SK-N-DZ (cell line): ENCODE measurements at regions not wholly inside any gene's neighbourhood (a gene's known extent, or its start where the extent isn't known, plus 50 kb on each side); places are given as distances from the start of the nearest gene placed in this dataset.

Experiments
- DNase-seq: peaks from one replicate; pipeline ENCODE4 v3.0.0-alpha.2; 2015; ENCODE audit warnings: low spot score

DNA sequence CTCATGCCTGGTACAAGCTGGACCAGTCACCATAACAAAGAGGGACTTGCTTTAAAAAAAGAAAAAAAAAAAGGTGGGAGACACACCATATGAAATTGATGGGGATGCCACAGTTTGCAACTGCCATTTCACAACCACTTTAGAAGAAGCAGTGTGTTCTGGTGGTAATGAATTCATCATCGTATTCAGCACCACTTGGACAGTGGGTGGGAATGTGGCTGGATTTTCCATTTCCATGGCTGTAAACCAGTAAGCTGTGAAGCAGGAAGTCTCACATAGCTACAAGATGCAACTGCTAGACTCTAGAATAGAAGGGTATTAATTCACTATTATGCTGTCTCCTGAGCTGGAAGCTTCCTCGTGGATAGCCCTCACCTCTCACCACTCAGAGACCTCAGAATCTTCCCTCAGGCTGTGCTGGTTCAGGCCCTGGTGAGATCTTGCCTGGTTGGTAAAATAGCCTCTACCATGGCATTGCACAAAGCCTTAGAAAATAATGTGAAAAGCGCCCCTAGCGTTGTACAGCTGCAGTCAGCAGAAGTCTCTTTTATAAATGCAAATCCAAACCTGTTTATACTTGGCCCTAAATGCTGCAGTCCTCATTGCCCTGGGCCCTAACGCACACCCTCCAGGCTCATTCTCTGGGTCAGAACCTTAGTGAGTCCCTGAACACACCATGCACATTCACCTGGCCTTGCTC, 150.7 kb downstream of the KCTD15 start:
- no peak for DNase-seq

- no peak for DNase-seq
Measured at GRCh38 chr19:33948651-33949335, 152.1 kb downstream of the KCTD15 start.

GRCh38 chr19:33950091-33950750, 153.6 kb downstream of the KCTD15 start:
- no peak for DNase-seq

GRCh38 chr19:33953023-33953422, 156.4 kb downstream of the KCTD15 start:
- DNase-seq: no peak

GRCh38 chr19:33953592-33953991, 156.9 kb downstream of the KCTD15 start:
- no peak for DNase-seq

GRCh38 chr19:33954686-33955085, 158.0 kb downstream of the KCTD15 start:
- no peak for DNase-seq

GRCh38 chr19:33956941-33957340, 160.3 kb downstream of the KCTD15 start:
- DNase-seq: no peak

GRCh38 chr19:33957804-33958203, 161.1 kb downstream of the KCTD15 start:
- DNase-seq: no peak

GRCh38 chr19:33960566-33960965, 163.9 kb downstream of the KCTD15 start:
- DNase-seq: no peak

DNA sequence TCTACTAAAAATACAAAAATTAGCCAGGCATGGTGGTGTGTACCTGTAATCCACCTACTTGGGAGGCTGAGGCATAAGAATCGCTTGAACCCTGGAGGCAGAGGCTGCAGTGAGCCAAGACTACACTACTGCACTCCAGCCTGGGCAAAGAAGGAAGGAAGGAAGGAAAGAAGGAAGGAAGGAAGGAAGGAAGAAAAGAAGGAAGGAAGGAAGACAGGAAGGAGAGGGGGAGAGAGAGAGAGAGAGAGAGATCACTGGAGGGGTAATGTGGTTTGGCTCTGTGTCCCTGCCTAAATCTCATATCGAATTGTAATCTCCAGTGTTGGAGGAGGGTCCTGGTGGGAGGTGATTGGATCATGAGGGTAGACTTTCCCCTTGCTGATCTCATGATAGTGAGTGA, 165.5 kb downstream of the KCTD15 start:
- no peak for DNase-seq

DNA sequence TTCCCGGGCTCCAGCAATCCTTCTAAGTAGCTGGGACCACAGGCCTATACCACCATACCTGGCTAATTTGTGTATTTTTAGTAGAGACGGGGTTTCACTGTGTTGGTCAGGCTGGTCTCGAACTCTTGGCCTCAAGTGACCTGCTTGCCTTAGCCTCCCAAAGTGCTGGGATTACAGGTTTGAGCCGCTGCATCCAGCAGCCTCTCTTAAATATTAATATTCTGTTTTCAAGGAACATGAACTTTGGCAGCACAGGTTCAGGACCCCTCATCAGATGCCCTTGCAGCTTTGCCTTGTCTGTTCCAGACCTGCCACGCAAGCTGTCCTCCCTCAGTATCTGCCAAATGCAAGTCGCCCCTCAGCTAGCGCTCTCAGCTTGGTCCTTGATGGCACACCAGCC, 166.8 kb downstream of the KCTD15 start:
- DNase-seq: no peak

GRCh38 chr19:33971073-33971472, 174.4 kb downstream of the KCTD15 start:
- DNase-seq: no peak

DNA sequence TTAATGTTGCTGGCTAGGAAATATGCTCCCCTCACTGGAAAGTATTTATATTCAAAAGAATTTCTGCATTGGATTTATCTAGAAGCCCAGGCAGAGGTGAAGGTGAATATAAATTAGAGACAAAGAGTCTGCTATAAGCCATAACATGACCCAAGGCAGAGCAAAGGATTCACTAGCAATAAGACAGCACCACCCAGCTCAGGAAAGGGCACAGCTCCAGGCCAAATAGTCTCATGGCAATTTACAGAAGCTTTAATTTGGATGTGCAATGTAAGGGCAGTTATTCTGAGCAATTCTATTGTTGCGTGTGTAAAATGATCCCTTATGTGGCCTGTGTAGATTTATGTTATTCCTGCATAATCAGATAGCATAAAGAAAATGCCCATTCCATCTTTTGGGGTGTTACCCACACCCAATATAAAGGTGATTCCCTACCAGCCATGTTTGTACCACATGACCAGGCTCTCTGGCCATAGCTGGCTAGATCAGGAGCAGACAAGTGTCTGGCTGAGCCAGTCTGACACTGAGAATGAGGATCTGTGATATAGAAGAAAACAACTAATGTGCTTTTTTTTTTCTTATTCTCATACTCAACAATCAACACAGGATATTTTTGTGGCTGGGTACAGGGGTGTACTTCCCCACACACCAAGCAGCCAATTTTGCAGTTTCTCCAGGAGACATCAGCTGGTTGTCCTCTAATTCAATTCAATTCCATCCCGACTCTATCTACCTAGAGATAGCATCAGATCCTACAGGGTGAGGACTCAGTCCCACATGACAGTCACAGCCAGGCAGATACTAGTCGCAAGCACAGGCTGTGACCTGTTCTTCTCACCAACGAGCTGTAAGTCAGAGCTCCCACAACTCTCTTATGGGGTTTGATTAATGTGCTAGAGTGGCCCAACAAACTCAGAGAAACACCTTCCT, 181.4 kb downstream of the KCTD15 start:
- DNase-seq: peak; percentile 11

- DNase-seq: no peak
Measured at GRCh38 chr19:33982706-33983105, 186.0 kb downstream of the KCTD15 start.

- no peak for DNase-seq
Measured at GRCh38 chr19:33988601-33989000, 183.7 kb upstream of the LSM14A start.

GRCh38 chr19:33997690-33998089, 174.6 kb upstream of the LSM14A start:
- no peak for DNase-seq

GRCh38 chr19:33998302-33998701, 174.0 kb upstream of the LSM14A start:
- no peak for DNase-seq

- no peak for DNase-seq
Measured at GRCh38 chr19:33998739-33999345, 173.5 kb upstream of the LSM14A start.

- no peak for DNase-seq
Measured at GRCh38 chr19:34017024-34017423, 155.3 kb upstream of the LSM14A start.

DNA sequence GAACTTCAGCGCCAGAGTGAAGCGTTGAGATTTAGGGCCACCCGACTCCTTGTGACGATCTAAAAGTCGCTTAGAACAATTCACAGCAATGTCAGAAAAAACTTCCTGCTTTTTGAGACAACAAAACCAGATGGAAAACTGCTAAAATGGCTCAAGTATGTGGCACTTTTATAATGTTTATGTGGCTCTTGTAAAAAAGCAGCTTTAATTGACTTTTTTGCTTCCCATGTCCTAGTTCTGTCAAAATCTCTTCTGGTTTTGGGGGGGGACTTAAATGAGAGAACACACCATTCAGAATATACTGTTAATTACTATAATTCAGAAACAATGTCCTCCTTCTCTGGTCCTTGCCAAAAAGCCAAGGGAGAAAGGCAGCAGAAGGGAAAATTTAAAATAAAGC, 154.7 kb upstream of the LSM14A start:
- no peak for DNase-seq

- no peak for DNase-seq
Measured at GRCh38 chr19:34018546-34018945, 153.8 kb upstream of the LSM14A start.
